Naive thymus-derived CD8-positive, alpha-beta T cell (primary cell): ENCODE measurements at regions not wholly inside any gene's neighbourhood (a gene's known extent, or its start where the extent isn't known, plus 50 kb on each side); places are given as distances from the start of the nearest gene placed in this dataset.

Source experiments
- ATAC-seq, 2 donors: fragments of 150-1000 bp; cut with Tn5 transposase in 1 of 2; sonication (Bioruptor Pico), chemical (Tn5 transposase) in 1 of 2; 1 replicate in 1 of 2; 2 replicates in 1 of 2; pipeline ENCODE4 v1.10.0; 2021; ENCODE audit warnings: mild to moderate bottlenecking in 2 of 2, moderate library complexity in 2 of 2
- POLR2A ChIA-PET: fragments of 350-600 bp; sonication (Branson Sonifier 250); formaldehyde crosslinking; loops from one replicate; lab custom pipeline; 2021; ENCODE audit warnings: antibody characterized with exemption; lab: Charles Lee
- DNase-seq, 10 donors: peaks; one replicate each; pipeline versions ENCODE4 v3.0.0 to v3.0.0-alpha.2; 2020 to 2022
- H3K27ac Mint-ChIP-seq, 10 donors: one replicate each; pipeline ENCODE4 v1.8.0; 2020 to 2022; ENCODE audit warnings: mild to moderate bottlenecking in 10 of 10, mixed read lengths in 10 of 10, moderate library complexity in 4 of 10, inconsistent platforms in 1 of 10
- H3K27me3 Mint-ChIP-seq, 5 donors: one replicate each; pipeline ENCODE4 v1.8.0; 2021 to 2022; ENCODE audit warnings: mixed read lengths in 5 of 5
- H3K36me3 Mint-ChIP-seq, 3 donors: one replicate each; pipeline ENCODE4 v1.8.0; 2020 to 2022; ENCODE audit warnings: mixed read lengths in 3 of 3, mild to moderate bottlenecking in 2 of 3, inconsistent platforms in 1 of 3
- H3K4me1 Mint-ChIP-seq, 4 donors: one replicate each; pipeline ENCODE4 v1.8.0; 2021 to 2022; ENCODE audit warnings: mixed read lengths in 4 of 4
- H3K4me3 Mint-ChIP-seq, 10 donors: one replicate each; pipeline ENCODE4 v1.8.0; 2020 to 2022; ENCODE audit warnings: mild to moderate bottlenecking in 10 of 10, mixed read lengths in 10 of 10, moderate library complexity in 6 of 10, inconsistent platforms in 1 of 10
- H3K9me3 Mint-ChIP-seq, 9 donors: one replicate each; pipeline ENCODE4 v1.8.0; 2020 to 2022; ENCODE audit warnings: mixed read lengths in 9 of 9, mild to moderate bottlenecking in 3 of 9, inconsistent platforms in 1 of 9, moderate library complexity in 1 of 9

DNA sequence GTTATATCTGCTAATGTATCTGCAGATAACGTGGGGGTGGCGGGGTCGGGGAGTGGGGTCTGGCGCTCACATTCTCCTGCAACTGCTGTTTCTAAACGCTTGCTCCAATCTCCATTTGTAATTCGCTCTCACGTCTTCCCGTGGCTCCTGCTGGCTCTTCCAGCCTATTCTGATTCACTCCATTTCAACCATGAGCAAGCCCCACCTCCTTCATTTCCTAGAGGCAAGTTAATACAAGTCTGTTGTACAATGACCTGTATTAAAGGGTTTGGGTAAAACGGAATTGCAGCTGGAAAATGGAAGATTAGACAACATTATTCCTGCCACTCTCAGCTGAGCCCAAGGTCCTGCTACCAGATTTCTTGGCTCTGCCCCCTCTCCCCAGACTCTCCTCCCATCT is 132.3 kb downstream of the CSNK2A3 start:
- no peaks in the 10 kb centered on the region for H3K9me3 Mint-ChIP-seq
- no peak for DNase-seq
- ATAC-seq, result no peak
- no peak overlapping the region for H3K4me3 Mint-ChIP-seq
- peaks cover 0 to 9% (median 0%) of the 10 kb centered on the region in 5 donors for H3K27me3 Mint-ChIP-seq
- no peaks in the 10 kb centered on the region for H3K36me3 Mint-ChIP-seq
- POLR2A ChIA-PET, result no interaction called here
- no peak overlapping the region for H3K27ac Mint-ChIP-seq
- peaks cover 0 to 2% (median under 1%) of the 10 kb centered on the region in 4 donors for H3K4me1 Mint-ChIP-seq

DNA sequence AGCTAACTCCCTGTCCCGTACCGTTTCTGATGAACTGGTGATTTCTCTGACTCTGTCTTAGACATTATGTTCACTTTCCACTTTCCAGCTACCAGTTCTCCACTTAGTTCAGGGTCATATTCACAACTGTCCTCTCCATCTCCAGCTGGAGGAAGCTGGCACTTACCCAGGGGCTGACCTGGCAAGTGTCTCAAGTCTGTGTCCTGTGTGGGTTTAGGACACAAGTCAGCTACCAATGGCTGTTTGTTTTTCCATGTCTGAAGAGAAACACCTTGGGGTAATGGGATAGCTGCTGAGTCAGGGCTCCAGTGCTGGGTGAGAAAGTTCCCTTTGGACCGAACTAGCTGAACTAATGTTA is 134.4 kb downstream of the CSNK2A3 start:
- H3K27me3 Mint-ChIP-seq, result peaks cover 1 to 21% (median 5%) of the 10 kb centered on the region in 5 donors
- H3K4me1 Mint-ChIP-seq, result peaks cover 0 to 2% (median under 1%) of the 10 kb centered on the region in 4 donors
- POLR2A ChIA-PET, result no interaction called here
- H3K36me3 Mint-ChIP-seq, result no peaks in the 10 kb centered on the region
- no peak for ATAC-seq
- H3K27ac Mint-ChIP-seq, result no peak overlapping the region
- DNase-seq, result no peak
- no peaks in the 10 kb centered on the region for H3K9me3 Mint-ChIP-seq
- H3K4me3 Mint-ChIP-seq, result no peak overlapping the region

DNA sequence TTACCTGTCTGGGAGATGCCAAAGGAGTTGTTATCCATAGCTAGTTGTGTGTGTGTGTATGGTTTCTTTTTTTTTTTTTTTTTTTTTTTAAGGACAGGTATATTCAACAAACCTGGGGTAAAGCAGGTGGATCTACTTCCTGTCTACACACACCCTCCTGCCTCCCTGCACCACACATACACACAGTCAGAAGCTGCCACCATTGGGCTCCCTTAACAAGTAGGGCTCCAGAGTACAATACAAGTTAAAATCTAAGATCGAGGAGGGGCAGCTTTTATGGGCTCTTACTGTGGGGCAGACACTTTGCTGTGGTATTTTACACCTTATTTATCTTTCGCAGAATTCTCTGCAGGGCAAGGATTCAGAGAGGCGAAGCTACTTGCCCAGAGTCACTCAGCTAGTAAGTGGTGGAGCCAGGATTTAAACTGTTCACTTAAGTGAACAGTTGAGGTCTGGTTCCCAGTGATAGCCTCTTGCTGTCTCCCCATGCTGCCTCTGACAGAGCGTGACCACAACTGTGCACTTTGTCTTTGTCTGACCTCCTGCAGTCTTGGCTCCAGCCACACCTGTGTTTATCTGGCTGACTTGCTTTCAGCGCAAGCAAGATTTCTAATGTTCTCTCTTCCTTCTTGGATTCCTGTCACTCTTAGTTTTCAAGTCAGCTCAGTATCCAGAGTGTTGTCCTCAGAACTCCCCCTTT is 135.0 kb downstream of the CSNK2A3 start:
- H3K4me3 Mint-ChIP-seq, result no peak overlapping the region
- ATAC-seq (no peak), DNase-seq (no peak)
- H3K27ac Mint-ChIP-seq, result no peak overlapping the region
- H3K36me3 Mint-ChIP-seq, result no peaks in the 10 kb centered on the region
- H3K27me3 Mint-ChIP-seq, result peaks cover 1 to 20% (median 5%) of the 10 kb centered on the region in 5 donors
- POLR2A ChIA-PET, result interaction anchor here (0.6 kb wide), 1 partner anchor 425 kb away, joined by 3 read pairs; no protein-coding TSS in a partner anchor
- H3K9me3 Mint-ChIP-seq, result no peaks in the 10 kb centered on the region
- H3K4me1 Mint-ChIP-seq, result peaks cover 0 to 2% (median under 1%) of the 10 kb centered on the region in 4 donors

- ATAC-seq (no peak), DNase-seq (no peak)
- POLR2A ChIA-PET, result interaction anchor here (0.6 kb wide), 1 partner anchor 425 kb away, joined by 3 read pairs; no protein-coding TSS in a partner anchor
- Mint-ChIP-seq H3K36me3 (no peaks in the 10 kb centered on the region), H3K27ac (no peak overlapping the region), H3K4me3 (no peak overlapping the region), H3K27me3 (peaks cover 0 to 17% (median 5%) of the 10 kb centered on the region in 5 donors), H3K4me1 (peaks cover 0 to 2% (median under 1%) of the 10 kb centered on the region in 4 donors), H3K9me3 (no peaks in the 10 kb centered on the region)
These were observed 135.6 kb downstream of the CSNK2A3 start for GRCh38 chr11:11217289-11217928.

- H3K27me3 Mint-ChIP-seq, result peaks cover 0 to 14% (median 5%) of the 10 kb centered on the region in 5 donors
- no peaks in the 10 kb centered on the region for H3K36me3 Mint-ChIP-seq
- no peak overlapping the region for H3K27ac Mint-ChIP-seq
- no peaks in the 10 kb centered on the region for H3K9me3 Mint-ChIP-seq
- DNase-seq (no peak), ATAC-seq (no peak)
- H3K4me1 Mint-ChIP-seq, result peaks cover 0 to 2% (median under 1%) of the 10 kb centered on the region in 4 donors
- POLR2A ChIA-PET, result no interaction called here
- no peak overlapping the region for H3K4me3 Mint-ChIP-seq
These were observed 137.1 kb downstream of the CSNK2A3 start for GRCh38 chr11:11215944-11216343.

DNA sequence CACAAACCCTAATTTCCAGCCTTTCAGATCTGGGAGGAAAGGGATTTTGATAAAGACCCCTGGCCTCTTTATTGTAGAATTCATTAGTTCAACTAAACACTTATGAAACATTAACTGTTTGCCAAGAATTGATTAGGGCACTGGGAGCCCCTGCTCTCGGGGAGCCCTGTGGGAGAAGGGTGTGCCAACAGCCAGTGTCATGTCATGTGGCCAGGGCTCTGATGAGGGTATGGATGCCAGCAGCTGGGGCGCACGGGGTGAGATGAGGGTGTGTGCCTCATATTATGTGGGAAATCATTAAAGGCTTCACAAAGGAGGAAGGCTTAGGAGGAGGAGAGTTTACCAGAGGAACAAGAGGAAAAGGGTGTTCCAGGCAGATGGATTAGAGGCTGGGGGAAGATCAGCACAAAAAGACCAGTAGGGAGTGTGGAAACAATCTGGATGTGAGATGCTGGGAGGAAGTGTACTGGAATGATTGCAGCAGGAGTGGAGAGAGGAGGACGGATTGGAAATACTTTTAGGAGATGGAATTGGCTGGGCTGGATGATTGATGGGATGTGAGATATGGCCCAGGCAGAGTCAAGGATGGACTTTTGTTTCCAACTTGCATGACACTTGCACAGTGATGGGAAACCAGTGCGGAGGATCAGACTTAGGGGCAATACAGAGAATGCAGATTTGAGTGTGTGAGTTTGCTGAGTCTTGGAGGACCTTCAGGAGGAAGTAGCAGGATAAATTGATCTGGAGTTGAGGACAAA is 137.8 kb downstream of the CSNK2A3 start:
- no peak overlapping the region for H3K4me3 Mint-ChIP-seq
- no peak overlapping the region for H3K27ac Mint-ChIP-seq
- H3K4me1 Mint-ChIP-seq, result peaks cover 0 to 2% (median under 1%) of the 10 kb centered on the region in 4 donors
- no peak for ATAC-seq
- no peaks in the 10 kb centered on the region for H3K9me3 Mint-ChIP-seq
- no peaks in the 10 kb centered on the region for H3K36me3 Mint-ChIP-seq
- POLR2A ChIA-PET, result no interaction called here
- no peak for DNase-seq
- peaks cover 0 to 12% (median 5%) of the 10 kb centered on the region in 5 donors for H3K27me3 Mint-ChIP-seq

GRCh38 chr11:11213117-11213516 is 139.9 kb downstream of the CSNK2A3 start:
- Mint-ChIP-seq H3K27ac (no peak overlapping the region), H3K4me3 (no peak overlapping the region), H3K27me3 (peaks cover 0 to 13% (median 5%) of the 10 kb centered on the region in 5 donors), H3K9me3 (no peaks in the 10 kb centered on the region), H3K4me1 (no peaks in the 10 kb centered on the region), H3K36me3 (no peaks in the 10 kb centered on the region)
- ATAC-seq, result no peak
- DNase-seq, result no peak
- POLR2A ChIA-PET, result no interaction called here

DNA sequence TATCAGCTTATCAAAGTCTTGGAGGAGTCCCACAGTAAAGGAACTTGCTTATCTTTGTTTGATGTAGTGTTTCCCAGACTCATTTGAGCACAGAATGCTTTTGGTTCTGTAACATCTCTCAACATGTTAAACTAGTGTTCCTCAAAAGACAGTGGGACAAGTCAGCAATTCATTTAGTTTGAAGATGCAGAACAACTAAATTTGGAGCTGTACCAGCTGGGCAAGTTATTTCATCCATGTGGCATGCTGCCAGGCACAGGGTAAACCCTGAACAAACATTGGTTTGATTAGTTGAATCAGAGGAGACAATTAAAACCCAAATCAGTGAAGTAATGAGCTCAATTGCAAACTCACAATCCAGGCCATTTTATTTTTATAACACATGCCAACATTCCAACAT is 141.2 kb downstream of the CSNK2A3 start:
- H3K27me3 Mint-ChIP-seq, result peaks cover 0 to 20% (median 7%) of the 10 kb centered on the region in 5 donors

DNA sequence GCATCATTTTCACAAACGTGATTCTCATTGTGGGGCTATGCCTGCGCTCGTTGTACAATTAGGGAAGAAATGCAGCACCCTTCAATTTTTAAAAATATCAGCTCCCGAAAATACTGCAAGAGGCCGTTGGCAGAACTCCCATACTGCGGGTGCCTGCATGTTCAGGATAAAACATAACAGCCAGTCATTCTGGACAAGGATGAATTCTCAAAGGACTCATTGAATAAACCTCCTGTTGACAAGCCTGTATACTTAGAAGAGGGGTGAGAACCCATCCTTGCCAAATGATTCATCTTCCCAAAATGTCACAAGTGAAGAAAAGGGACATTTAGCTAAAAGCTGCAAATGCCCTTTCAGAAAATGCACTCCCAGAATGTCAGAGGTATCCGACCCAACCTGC is 141.9 kb downstream of the CSNK2A3 start:
- ATAC-seq (no peak), DNase-seq (no peak)
- Mint-ChIP-seq H3K27ac (no peak overlapping the region), H3K4me3 (no peak overlapping the region), H3K36me3 (no peaks in the 10 kb centered on the region), H3K9me3 (no peaks in the 10 kb centered on the region), H3K27me3 (peaks cover 0 to 24% (median 10%) of the 10 kb centered on the region in 5 donors), H3K4me1 (no peaks in the 10 kb centered on the region)
- POLR2A ChIA-PET, result no interaction called here

More for the DNA sequence above, 141.2 kb downstream of the CSNK2A3 start:
- no peaks in the 10 kb centered on the region for H3K4me1 Mint-ChIP-seq
- POLR2A ChIA-PET, result no interaction called here
- ATAC-seq (no peak), DNase-seq (no peak)
- H3K36me3 Mint-ChIP-seq, result no peaks in the 10 kb centered on the region
- H3K4me3 Mint-ChIP-seq, result no peak overlapping the region
- H3K27ac Mint-ChIP-seq, result no peak overlapping the region
- H3K9me3 Mint-ChIP-seq, result no peaks in the 10 kb centered on the region

- Mint-ChIP-seq H3K27me3 (peaks cover 0 to 27% (median 8%) of the 10 kb centered on the region in 5 donors), H3K9me3 (no peaks in the 10 kb centered on the region), H3K4me1 (no peaks in the 10 kb centered on the region), H3K4me3 (no peak overlapping the region), H3K36me3 (no peaks in the 10 kb centered on the region), H3K27ac (no peak overlapping the region)
- POLR2A ChIA-PET, result no interaction called here
- no peak for ATAC-seq
- DNase-seq, result no peak
These were observed 142.6 kb downstream of the CSNK2A3 start for GRCh38 chr11:11210446-11210845.

DNA sequence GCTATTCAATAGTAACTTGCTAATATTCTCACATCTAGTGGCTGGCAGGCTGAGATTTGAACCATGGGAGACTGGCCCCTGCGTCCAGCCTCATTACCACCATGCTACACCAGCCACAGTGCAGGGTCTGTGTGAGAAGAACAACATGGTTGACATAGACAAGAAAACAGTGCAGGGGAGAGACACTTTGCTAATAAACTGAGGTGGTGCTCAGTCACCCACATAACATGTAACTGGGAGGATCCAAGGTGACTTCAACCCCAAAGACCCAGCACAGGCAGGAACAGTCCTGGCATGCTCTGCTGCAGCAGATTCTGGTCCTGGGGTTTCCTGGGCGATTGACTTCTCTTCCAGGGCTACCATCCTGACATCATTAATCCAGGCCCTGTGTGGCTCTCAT is 143.1 kb downstream of the CSNK2A3 start:
- Mint-ChIP-seq H3K9me3 (no peaks in the 10 kb centered on the region), H3K36me3 (no peaks in the 10 kb centered on the region), H3K4me1 (no peaks in the 10 kb centered on the region), H3K4me3 (no peak overlapping the region), H3K27me3 (peaks cover 0 to 27% (median 5%) of the 10 kb centered on the region in 5 donors), H3K27ac (peak overlapping the region in 1 of 10 donors; percentile 31)
- ATAC-seq (no peak), DNase-seq (no peak)
- POLR2A ChIA-PET, result no interaction called here

GRCh38 chr11:11208994-11209393 is 144.1 kb downstream of the CSNK2A3 start:
- Mint-ChIP-seq H3K9me3 (peaks cover 0 to 7% (median under 1%) of the 10 kb centered on the region in 9 donors), H3K4me3 (no peak overlapping the region), H3K27ac (no peak overlapping the region), H3K36me3 (peaks cover 0 to 1% (median 0%) of the 10 kb centered on the region in 3 donors), H3K27me3 (peaks cover 0 to 33% (median 9%) of the 10 kb centered on the region in 5 donors), H3K4me1 (no peaks in the 10 kb centered on the region)
- no peak for DNase-seq
- POLR2A ChIA-PET, result no interaction called here
- ATAC-seq, result no peak

- peaks cover 0 to 12% (median 5%) of the 10 kb centered on the region in 3 donors for H3K36me3 Mint-ChIP-seq
- no peak overlapping the region for H3K4me3 Mint-ChIP-seq
- POLR2A ChIA-PET, result no interaction called here
- ATAC-seq (no peak), DNase-seq (peak in 1 of 10 donors; percentile 6)
- peaks cover 4 to 44% (median 16%) of the 10 kb centered on the region in 5 donors for H3K27me3 Mint-ChIP-seq
- H3K9me3 Mint-ChIP-seq, result peaks cover under 1 to 23% (median 12%) of the 10 kb centered on the region in 9 donors
- H3K27ac Mint-ChIP-seq, result no peak overlapping the region
- H3K4me1 Mint-ChIP-seq, result no peaks in the 10 kb centered on the region
These were observed 145.6 kb downstream of the CSNK2A3 start for GRCh38 chr11:11207428-11207827.
